ENCODE measurements at regions not wholly inside any gene's neighbourhood (a gene's known extent, or its start where the extent isn't known, plus 50 kb on each side); places are given as distances from the start of the nearest gene placed in this dataset.

DNA sequence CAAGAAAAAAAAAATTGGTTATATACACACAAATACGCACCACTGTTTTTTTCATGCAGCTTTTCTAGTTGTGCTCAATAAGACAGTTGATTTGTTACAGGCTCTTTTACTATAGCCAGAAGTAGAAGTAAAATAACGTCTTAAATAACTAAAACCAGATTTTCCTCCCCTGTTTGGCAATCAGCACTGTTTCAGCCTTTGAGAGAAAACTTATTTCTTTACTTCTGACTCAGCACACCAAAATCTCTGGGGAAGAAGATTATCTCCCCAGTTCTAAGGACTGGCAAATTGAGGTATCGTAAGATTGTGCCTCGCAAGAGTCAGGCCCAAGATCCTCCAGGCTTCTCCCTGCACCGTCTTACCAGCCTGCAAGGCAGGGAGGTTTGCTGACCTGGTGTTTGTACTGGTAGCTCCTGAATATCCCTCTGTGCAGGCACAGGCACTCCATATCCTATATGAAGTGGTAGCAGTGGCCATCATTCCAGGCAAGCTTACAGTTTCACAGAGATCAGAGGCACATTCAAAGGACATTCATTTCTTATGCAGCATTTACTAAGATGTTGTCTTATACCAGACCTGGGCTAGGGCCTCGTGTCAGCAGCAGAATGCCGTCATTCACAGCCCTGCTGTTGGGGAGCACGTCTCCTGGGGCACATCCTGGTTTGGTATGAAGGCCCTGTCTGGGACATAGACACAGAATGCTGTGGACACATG, 268.2 kb downstream of the ZNF536 start:
- TF ChIP-seq, protein P1, sequence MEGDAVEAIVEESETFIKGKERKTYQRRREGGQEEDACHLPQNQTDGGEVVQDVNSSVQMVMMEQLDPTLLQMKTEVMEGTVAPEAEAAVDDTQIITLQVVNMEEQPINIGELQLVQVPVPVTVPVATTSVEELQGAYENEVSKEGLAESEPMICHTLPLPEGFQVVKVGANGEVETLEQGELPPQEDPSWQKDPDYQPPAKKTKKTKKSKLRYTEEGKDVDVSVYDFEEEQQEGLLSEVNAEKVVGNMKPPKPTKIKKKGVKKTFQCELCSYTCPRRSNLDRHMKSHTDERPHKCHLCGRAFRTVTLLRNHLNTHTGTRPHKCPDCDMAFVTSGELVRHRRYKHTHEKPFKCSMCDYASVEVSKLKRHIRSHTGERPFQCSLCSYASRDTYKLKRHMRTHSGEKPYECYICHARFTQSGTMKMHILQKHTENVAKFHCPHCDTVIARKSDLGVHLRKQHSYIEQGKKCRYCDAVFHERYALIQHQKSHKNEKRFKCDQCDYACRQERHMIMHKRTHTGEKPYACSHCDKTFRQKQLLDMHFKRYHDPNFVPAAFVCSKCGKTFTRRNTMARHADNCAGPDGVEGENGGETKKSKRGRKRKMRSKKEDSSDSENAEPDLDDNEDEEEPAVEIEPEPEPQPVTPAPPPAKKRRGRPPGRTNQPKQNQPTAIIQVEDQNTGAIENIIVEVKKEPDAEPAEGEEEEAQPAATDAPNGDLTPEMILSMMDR (IDR thresholded peaks at IDR 0.05) = no peak
- TF ChIP-seq EP300 (IDR thresholded peaks at IDR 0.05) = no peak

Data from tibial nerve (tissue), 4 donors.